CD4-positive, alpha-beta T cell (primary cell): ENCODE measurements at regions not wholly inside any gene's neighbourhood (a gene's known extent, or its start where the extent isn't known, plus 50 kb on each side); places are given as distances from the start of the nearest gene placed in this dataset.

ENCODE experiments used
- ATAC-seq: fragments of 200-7000 bp; cut with Tn5 transposase; one replicate; pipeline ENCODE4 v1.10.0; 2022; ENCODE audit warnings: mild to moderate bottlenecking; ENCODE audit not compliant: poor library complexity
- CTCF ChIA-PET: fragments of 350-600 bp; sonication (Branson Sonifier 250); formaldehyde crosslinking; loops from one replicate; lab custom pipeline; 2021; ENCODE audit warnings: antibody characterized with exemption, inconsistent platforms; lab: Charles Lee
- POLR2A ChIA-PET: fragments of 350-600 bp; sonication (Branson Sonifier 250); formaldehyde crosslinking; loops from one replicate; lab custom pipeline; 2021; ENCODE audit warnings: antibody characterized with exemption, inconsistent platforms; lab: Charles Lee
- DNase-seq, 14 experiments: peaks; one replicate each; pipeline ENCODE4 v3.0.0-alpha.2; 2013 to 2020; ENCODE audit warnings: mixed read lengths in 2 of 14
- H3K27ac ChIP-seq, 2 donors: one replicate each; pipeline versions ENCODE4 v1.5.1 to v1.7.0; 2013; ENCODE audit warnings: low read length in 2 of 2, low read depth in 1 of 2, mild to moderate bottlenecking in 1 of 2
- H3K27me3 ChIP-seq, 2 experiments: 1 replicate in 1 of 2; 2 replicates in 1 of 2; pipeline versions ENCODE4 v1.6.1 to v1.7.0; 2013; ENCODE audit warnings: low read length in 2 of 2, control low read depth in 1 of 2, mild to moderate bottlenecking in 1 of 2, moderate library complexity in 1 of 2; ENCODE audit not compliant: insufficient read depth in 2 of 2, control insufficient read depth in 1 of 2
- H3K36me3 ChIP-seq: one replicate; pipeline ENCODE4 v1.6.1; 2013; ENCODE audit warnings: low read length, control low read depth; ENCODE audit not compliant: insufficient read depth
- H3K4me1 ChIP-seq: one replicate; pipeline ENCODE4 v1.6.1; 2013; ENCODE audit warnings: low read length, control low read depth; ENCODE audit not compliant: insufficient read depth
- H3K4me3 ChIP-seq: one replicate; pipeline ENCODE4 v1.5.1; 2013; ENCODE audit warnings: mild to moderate bottlenecking, low read length, moderate library complexity
- H3K9me3 ChIP-seq, 2 experiments: 1 replicate in 1 of 2; 2 replicates in 1 of 2; pipeline versions ENCODE4 v1.6.1 to v1.7.0; 2013; ENCODE audit warnings: low read length in 2 of 2, mild to moderate bottlenecking in 2 of 2, control low read depth in 1 of 2, moderate library complexity in 1 of 2; ENCODE audit not compliant: control insufficient read depth in 1 of 2, insufficient read depth in 1 of 2
- H3K27ac Mint-ChIP-seq: one replicate; pipeline ENCODE4 v1.8.0; 2020; ENCODE audit warnings: mixed read lengths
- H3K27me3 Mint-ChIP-seq: one replicate; pipeline ENCODE4 v1.8.0; 2021; ENCODE audit warnings: mixed read lengths
- H3K36me3 Mint-ChIP-seq: one replicate; pipeline ENCODE4 v1.8.0; 2021; ENCODE audit warnings: low read depth, mixed read lengths
- H3K4me1 Mint-ChIP-seq: one replicate; pipeline ENCODE4 v1.8.0; 2021; ENCODE audit warnings: low read depth, mixed read lengths
- H3K4me3 Mint-ChIP-seq: one replicate; pipeline ENCODE4 v1.8.0; 2020; ENCODE audit warnings: mild to moderate bottlenecking, mixed read lengths
- H3K9me3 Mint-ChIP-seq: one replicate; pipeline ENCODE4 v1.8.0; 2020; ENCODE audit warnings: mixed read lengths
- intact Hi-C, 2 experiments: fragments of 100-400 bp; cut with DNase I in 1 of 2; cut with micrococcal nuclease in 1 of 2; formaldehyde crosslinking; loops; one replicate each; pipeline versions ENCODE4 v1.15.1 to v1.9.0; 2023 to 2025; cut with DNase I, micrococcal nuclease
- TF ChIP-seq, protein P1 (sequence below): fragments of 200-600 bp; IDR thresholded peaks from one replicate; pipeline ENCODE4 v1.8.0; 2022; ENCODE audit warnings: antibody characterized with exemption, mild to moderate bottlenecking

DNA sequence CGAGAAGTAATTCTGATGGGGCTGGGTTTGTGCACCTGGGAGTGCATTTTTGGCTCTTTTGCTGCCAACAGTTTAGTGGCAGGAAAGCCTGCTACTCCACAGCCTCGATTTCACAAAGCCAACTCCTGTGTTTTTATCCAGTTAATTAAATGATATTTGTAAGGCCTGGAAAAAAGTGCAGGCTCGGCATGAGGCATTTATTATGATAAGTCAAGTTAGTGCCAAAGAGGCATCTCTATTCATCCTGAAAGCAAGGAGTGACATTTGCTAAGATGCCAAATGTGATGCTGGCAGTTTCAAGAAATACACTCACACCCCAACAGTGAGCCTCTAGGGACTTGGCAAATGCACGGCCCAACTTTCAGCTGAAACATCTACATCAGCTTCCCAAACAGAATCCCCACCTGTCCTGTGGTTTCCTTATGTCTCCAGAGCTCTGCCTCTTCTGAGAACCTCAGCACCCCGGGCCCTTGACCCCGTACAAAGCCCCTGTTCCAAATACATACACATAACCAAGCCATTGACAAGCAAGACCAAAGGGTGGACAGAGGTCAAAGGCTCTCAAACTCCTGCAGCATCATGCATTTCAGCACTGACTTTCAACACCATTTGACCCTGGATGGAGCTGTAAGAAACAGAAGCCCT is 955.1 kb upstream of the TMEM132C start:
- no peak overlapping the region for H3K4me3 ChIP-seq
- Mint-ChIP-seq H3K36me3 (no peaks in the 10 kb centered on the region), H3K4me3 (no peak overlapping the region), H3K4me1 (no peaks in the 10 kb centered on the region), H3K9me3 (no peaks in the 10 kb centered on the region), H3K27ac (no peak overlapping the region), H3K27me3 (peaks cover 7% of the 10 kb centered on the region)
- ChIA-PET POLR2A (no interaction called here), CTCF (no interaction called here)
- no peaks in the 10 kb centered on the region for H3K36me3 ChIP-seq
- TF ChIP-seq, protein P1, sequence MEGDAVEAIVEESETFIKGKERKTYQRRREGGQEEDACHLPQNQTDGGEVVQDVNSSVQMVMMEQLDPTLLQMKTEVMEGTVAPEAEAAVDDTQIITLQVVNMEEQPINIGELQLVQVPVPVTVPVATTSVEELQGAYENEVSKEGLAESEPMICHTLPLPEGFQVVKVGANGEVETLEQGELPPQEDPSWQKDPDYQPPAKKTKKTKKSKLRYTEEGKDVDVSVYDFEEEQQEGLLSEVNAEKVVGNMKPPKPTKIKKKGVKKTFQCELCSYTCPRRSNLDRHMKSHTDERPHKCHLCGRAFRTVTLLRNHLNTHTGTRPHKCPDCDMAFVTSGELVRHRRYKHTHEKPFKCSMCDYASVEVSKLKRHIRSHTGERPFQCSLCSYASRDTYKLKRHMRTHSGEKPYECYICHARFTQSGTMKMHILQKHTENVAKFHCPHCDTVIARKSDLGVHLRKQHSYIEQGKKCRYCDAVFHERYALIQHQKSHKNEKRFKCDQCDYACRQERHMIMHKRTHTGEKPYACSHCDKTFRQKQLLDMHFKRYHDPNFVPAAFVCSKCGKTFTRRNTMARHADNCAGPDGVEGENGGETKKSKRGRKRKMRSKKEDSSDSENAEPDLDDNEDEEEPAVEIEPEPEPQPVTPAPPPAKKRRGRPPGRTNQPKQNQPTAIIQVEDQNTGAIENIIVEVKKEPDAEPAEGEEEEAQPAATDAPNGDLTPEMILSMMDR = no peak
- no peak overlapping the region for H3K27ac ChIP-seq
- no peaks in the 10 kb centered on the region for H3K4me1 ChIP-seq
- H3K27me3 ChIP-seq = no peaks in the 10 kb centered on the region
- DNase-seq = no peak
- ATAC-seq = no peak
- H3K9me3 ChIP-seq = no peaks in the 10 kb centered on the region
- intact Hi-C loops = no loop called here

DNA sequence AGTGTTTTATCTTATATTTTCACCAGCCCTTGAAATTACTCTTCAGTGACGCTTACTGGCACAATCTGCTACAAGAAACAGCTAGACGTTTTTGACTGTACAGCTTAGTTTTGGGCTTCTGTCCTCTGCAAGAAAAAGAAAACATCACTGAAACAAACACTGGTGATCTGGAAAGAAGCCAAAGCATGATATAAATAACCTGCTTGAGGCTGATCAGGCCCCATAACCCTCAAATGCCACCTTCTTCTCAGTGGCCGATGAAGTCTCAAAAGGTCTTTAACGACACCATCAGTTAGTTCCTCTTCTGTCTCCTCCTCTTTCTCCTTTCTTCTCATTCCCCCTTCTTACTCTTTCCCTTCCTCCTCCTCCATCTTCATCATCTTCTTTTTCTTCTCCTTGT is 942.3 kb upstream of the TMEM132C start:
- DNase-seq (no peak), ATAC-seq (no peak)
- no peak overlapping the region for H3K27ac ChIP-seq
- intact Hi-C loops = no loop called here
- H3K4me3 Mint-ChIP-seq = no peak overlapping the region
- H3K27me3 Mint-ChIP-seq = no peaks in the 10 kb centered on the region
- no peaks in the 10 kb centered on the region for H3K36me3 Mint-ChIP-seq
- ChIA-PET POLR2A (no interaction called here), CTCF (no interaction called here)
- TF ChIP-seq, protein P1 = no peak
- H3K4me3 ChIP-seq = no peak overlapping the region
- H3K27ac Mint-ChIP-seq = no peak overlapping the region
- no peaks in the 10 kb centered on the region for H3K36me3 ChIP-seq
- H3K9me3 Mint-ChIP-seq = no peaks in the 10 kb centered on the region
- no peaks in the 10 kb centered on the region for H3K27me3 ChIP-seq
- H3K9me3 ChIP-seq = no peaks in the 10 kb centered on the region
- H3K4me1 Mint-ChIP-seq = no peaks in the 10 kb centered on the region
- no peaks in the 10 kb centered on the region for H3K4me1 ChIP-seq

DNA sequence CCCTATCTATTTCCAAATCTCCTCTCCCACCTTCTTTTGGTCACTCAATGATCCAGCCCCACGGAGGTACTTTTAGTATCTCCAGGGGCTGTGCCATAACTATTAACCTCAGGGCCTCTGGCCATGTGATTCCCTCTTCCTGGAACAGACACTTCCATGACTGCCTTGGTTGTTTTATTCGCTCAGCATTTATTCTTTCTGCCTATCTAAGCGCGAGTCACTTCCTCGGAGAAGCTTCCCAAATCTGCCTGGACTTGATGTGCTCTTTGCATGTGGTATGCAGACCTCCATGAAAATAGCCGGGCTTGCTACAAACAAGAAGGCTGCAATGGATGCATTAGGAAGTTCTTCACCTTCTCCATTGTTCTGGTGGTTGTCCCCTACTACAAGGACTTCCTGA is 939.0 kb upstream of the TMEM132C start:
- no peak overlapping the region for H3K4me3 Mint-ChIP-seq
- Histone ChIP-seq H3K4me1 (no peaks in the 10 kb centered on the region), H3K4me3 (no peak overlapping the region), H3K27ac (no peak overlapping the region), H3K9me3 (no peaks in the 10 kb centered on the region), H3K36me3 (no peaks in the 10 kb centered on the region), H3K27me3 (no peaks in the 10 kb centered on the region)
- H3K36me3 Mint-ChIP-seq = no peaks in the 10 kb centered on the region
- no peak for DNase-seq
- H3K27ac Mint-ChIP-seq = no peak overlapping the region
- ChIA-PET CTCF (no interaction called here), POLR2A (no interaction called here)
- H3K4me1 Mint-ChIP-seq = no peaks in the 10 kb centered on the region
- intact Hi-C loops = no loop called here
- no peak for ATAC-seq
- H3K27me3 Mint-ChIP-seq = no peaks in the 10 kb centered on the region
- no peaks in the 10 kb centered on the region for H3K9me3 Mint-ChIP-seq
- TF ChIP-seq, protein P1 = no peak
